EH (cell line): ENCODE measurements at regions not wholly inside any gene's neighbourhood (a gene's known extent, or its start where the extent isn't known, plus 50 kb on each side); places are given as distances from the start of the nearest gene placed in this dataset.
A peak's percentile ranks its signal among the peaks of the same experiment; 100 is the strongest.
"Not testable (repeated sequence)": the region's sequence is repeated elsewhere in the genome, so short reads cannot be mapped to it uniquely, and the experiment has no call there.

Experiments
- DNase-seq: peaks from one replicate; pipeline ENCODE4 v3.0.0-alpha.2; 2015; ENCODE audit warnings: low read depth

DNA sequence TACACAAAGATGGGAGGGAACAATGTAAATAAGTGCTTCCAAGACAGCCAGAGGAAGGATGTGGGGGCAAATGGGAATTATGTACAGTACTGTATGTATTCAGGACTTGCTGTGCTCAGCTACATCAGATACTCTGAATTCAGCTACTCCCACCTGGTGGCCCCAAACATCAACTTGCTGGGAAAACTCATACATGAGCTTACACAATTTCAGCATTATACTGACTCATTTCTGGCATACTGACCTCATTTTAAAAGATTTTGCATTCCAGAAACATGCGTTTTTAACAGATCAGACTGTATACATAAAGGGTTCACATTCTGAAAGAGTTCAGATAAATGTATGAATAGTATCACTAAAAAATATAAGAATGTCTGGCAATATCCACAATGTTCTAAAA is 59.7 kb downstream of the GPX5 start:
- DNase-seq, result peak; percentile 27

DNA sequence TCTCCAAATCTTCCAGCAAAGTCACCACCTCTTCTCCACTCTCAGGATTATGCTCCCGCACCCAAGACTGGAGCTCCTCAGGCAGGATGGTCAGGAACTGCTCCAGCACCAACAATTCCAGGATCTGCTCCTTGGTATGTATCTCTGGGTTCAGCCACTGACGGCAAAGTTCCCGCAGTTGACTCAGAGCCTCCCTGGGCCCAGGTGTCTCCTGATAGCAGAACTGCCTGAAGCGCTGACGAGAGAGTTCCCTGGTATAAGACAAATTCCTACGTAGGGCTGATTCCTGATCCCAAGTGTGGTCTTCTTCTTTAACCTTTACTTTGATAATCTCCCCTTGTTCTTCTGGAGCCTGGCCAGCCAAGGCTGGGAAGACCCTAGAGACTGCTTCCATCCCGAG is 60.6 kb downstream of the GPX5 start:
- DNase-seq, result no peak

DNA sequence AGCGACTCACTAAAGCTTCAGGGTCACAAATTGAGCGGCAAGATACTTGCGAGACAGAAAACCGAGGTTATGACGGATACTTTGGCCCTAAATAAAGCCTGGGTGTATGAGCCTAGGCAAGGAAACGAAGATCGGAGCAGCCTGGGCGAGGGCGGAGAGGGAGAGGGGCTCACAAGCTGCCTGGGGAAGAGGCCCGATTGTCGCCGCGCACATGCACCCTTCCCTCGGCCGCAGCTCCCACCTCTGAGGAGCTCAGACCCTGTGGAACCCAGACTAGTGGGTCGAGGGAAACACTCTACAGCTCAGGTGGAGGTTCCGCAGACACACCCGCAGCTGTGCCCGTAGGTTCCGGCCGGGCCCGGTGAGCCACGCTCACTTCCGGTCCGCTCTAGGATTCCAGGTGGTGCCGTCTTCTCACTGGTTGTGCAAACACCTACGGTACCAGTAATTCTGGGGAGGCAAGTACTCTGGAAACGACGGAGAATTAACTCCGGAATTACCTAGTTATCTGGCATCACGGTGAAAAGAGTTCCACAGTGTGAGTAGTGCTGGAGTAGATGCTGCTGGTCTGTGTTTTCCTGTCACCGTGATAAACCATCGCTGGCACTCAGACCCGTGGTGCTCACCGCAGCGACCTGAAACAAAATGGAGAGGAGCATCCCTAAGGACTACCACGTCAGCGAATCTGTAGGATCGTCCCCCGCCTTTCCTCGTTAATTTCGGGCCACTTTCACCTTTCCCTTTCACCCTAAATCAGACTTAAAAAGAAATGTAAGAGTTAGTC is 61.5 kb downstream of the GPX5 start:
- peak; percentile 16 for DNase-seq

DNA sequence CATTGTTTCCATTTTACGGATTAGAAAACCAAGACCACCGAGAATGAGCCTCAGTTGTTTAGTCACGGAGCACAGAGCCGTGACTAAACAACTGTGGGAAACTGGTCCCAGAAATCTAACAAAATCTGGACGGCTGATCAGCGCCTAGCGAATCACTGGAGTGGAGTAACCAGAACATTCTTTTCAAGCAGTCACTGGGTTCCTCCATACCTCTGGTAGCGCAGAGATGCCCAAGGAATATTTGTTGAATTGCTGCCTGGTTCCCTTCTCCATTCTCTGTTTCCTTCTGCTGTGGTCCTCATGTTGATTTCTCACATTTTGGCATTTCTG is 62.0 kb downstream of the GPX5 start:
- peak; percentile 20 for DNase-seq

DNA sequence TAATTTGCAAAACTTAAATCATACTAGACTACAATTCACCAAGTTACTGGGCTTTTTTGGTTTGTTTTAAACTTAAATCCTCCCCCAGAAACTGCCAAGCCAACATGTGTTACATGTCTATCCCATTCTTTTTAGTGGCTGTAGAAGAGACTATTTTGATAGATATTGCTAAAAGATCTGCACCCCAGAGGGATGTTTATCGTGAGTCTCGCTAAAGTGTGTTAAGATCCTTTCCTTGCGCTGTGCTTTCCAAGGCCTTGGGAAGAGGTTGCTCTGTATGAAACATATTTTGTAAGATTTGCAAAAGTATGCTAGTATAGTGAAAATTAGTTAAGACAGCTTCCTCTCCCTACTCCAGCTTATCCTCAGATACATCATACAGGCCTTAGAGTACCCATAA is 63.0 kb downstream of the GPX5 start:
- DNase-seq, result no peak

DNA sequence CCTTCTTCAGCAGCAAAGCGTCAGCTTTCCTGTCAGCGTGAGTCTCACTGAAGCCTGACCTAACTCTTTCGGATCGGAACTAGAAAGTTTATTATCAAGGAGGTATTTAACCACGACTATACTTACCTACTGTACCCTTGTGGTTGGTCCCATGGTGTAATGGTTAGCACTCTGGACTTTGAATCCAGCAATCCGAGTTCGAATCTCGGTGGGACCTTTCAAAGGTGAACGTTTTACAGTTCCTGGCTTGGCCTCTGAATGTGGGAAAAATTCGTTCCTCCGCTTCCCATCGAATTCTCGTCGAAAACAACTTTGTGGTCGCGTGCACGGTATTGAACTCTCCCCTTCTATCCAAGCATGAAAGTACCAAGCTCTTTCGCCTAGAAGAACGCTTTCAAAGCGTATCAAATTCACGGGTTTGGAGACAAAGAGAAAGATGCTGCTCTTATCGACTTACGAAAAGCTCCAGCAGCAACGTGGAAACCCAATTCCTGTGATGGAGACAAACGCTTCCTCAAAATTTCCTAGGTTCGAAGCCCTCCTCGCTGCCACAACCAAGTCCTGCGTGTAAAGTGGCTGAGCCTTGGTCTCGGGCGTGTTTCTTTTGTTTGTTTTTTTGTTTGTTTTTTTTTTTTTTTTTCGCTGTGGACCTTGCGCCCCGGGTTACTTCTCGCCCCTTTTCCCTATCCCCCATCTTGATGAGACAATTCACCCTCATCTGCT is 63.7 kb downstream of the GPX5 start:
- DNase-seq, result peak; percentile 87

DNA sequence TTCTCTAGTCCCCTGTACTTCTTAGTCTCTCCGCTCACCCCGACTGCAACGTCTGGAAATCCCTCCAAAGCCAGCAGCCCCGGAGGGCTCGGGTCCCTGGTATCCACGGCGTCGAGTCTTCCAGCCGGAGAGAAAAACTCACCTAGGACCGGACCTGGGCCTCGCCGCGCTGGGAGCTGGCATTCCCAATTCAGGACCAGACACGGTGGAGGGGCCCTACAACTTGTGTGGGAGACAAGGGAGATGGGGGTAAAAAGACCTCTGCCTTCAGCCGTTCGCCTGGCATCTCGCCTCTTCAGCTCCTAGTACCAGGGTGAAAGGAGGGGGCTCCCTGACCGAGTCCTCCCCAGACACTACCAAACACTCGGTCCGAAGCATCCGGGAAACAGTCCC is 64.3 kb downstream of the GPX5 start:
- DNase-seq, result peak; percentile 1

DNA sequence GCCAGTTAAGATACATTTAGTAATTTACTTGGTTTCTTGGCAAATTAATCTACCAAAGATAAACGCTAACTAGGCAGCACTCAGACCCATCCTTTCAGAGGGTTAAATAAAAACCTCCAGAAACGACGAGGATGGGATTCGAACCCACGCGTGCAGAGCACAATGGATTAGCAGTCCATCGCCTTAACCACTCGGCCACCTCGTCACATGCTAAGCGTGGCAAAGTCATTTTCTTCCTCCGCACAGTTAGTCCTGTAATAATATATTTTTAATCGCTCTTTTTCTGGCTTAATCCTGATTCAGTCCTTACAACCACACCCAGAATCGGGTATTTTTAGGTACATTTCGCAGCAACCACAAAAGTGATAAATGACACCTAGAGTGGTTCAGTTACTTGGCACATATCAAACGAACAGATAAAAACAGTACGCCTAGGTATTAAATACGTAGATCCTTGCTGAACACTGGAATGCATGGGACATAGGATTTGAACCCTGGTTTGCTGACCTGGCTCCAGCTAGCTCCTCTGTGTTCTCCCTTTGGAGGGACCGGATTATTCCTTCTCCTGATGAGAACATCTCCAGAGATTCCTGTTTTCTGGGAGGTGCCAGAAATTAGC is 71.6 kb downstream of the GPX5 start:
- DNase-seq, result peak; percentile 56

DNA sequence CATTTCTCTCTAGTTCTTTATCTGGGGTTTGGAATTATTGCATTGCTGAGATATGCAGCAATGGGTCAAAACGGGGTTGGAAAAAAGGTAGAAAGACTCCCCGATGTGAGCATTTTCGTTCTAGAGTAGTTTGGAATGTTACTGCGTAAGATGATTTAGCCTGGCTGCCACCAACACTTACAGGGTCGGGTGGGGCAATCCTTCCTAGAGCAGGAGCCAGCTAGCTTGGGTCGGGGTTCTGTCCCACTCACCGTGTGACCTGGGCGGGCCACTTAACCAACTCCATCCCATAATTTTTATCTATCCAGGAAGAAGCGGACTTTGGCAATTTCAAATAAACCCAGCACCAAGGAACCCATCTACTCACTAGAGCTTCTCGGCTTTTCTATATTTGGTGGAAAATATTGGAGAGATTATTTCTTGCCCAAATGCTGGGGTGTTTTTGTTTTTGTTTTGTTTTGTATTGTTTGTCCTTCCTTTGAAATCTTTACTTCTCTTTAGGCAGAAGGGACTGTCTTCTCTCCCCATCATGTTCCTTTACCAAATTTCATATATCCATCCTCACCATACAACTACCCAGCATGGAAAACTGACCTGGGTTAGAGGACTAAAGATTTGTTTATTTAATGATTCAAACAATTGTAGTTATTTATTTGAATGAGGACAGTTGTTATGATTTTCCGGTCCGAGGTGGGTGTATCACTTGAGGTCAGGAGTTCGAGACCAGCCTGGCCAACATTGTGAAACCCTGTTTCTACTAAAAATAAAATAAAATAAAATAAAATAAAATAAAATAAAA is 72.4 kb downstream of the GPX5 start:
- no peak for DNase-seq

DNA sequence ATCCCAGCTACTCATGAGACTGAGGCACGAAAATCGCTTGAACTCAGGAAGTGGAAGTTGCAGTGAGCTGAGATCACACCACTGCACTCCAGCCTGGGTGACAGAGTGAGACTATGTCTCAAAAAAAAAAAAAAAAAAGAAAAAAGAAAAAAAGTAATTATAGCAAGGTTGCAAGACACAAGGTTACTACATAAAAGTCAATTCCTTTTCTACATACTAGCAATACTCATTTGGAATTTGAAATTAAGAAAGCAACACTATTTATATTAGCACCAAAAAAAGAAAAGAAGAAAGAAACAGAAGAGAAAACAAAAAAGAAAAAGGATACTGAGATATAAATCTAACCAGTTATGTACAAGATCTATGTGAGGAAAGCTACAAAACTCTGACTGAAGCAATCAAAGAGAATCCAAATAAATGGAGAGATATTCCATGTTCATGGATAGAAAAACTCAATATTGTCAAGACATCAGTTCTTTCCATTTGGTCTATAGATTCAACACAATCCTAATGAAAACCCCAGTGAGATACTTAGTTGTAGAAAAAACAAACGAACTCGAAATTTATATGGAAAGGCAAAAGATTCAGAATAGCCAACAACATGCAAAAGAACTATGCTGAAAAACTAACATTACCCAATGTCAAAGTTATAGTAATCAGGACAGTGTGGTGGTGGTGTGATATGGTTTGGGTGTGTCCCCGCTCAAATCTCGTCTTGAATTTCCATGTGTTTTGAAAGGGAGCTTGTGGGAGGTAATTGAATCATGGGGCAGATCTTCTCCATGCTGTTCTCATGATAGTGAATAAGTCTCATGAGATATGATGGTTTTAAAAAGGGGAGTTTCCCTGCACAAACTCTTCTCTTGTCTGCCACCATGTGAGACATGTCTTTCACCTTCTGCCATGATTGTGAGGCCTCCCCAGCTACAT is 73.3 kb downstream of the GPX5 start:
- DNase-seq, result no peak

DNA sequence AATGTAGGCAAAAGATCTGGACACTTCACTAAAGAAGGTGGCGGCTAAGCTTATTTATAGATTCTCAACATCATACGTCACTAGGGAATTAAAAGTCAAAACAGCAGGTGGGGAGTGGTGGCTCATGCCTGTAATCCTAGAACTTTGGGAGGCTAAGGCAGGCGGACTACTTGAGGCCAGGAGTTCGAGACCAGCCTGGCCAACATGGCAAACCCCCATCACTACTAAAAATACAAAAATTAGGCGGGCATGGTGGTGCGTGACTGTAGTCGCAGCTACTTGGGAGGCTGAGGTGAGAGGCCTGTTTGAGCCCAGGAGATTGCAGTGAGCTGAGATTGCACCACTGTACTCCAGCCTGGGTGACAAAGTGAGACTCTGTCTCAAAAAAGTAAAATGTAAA is 74.6 kb downstream of the GPX5 start:
- no peak for DNase-seq

DNA sequence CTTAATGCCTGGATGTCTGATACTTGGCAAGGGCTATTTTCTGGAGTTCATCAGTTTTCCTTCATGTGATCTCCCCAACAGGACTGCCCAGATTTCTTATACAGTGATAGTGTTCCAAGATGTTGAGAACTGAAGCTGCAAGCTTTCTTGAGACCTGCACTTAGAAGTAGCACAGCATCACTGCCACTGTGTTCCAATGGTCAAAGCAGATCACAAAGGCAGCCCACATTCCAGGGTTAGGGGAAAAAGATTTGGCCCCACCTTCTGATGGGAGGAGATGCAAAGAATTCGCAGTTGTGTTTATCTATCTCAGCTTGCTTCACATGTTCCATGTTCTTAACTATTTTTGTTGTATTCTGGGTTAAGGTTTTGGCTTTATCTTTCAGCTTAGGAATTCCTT is 78.2 kb downstream of the GPX5 start:
- DNase-seq, result no peak

DNA sequence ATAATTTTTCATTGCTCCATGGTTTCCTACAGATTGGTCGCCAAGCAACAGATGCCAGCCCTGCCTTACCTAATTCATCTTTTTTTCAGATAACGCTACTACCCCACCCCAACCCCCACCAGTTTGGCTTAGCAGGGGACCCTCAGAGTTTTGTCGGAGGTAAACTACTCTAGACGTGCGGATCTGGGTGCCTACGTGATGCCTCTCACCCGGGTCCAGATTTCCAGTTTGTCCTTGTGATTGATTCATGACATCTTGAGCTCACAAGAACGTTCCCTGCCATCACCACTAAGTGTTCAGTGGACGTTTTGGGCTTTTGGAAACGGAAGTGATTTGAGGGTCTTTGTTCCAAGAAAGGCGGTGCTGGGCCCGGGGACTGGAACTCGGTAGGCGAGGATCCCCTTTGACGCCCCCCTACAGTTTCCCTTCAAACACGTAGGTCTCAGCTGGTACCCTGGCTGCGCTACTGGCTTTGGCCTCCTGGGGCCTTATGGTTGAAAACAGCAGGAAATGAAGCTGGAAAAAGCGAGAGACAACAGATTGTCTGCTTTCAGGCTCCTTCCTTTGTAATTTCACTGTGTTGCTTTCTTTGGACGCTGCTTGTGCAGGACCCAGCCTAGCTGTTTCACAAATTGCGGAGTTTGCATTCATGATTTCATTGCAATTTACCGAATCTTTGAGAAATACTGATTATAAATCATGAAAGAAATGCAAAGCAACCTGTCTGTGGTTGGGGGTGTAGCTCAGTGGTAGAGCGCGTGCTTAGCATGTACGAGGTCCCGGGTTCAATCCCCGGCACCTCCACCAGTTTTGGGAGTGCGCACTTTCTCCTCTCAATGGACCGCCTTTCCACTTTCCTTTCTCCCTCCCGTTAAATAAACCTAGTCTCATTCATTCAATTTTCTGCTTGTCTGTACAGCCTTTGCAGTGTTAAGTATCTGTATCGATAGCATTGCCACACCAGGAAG is 81.0 kb downstream of the GPX5 start:
- DNase-seq, result peak; percentile 66

DNA sequence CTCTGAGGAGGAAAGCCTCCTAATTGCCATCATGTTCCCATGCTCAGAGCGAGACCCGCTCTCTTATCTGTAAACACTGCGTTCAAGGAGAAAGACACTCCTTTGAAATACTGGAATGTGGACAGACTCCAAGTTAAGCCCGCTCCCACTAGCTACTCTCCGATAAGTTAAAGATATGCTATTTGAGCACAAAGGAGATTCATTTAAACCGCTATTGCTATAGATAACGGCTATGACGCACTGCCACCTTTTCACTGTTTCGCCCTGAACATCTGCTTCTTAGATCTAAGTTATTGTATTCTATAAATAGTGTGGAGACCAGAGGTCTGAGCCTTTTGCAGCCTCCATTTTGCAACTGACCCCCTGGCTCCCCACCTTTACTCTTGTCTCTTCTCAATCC is 82.3 kb downstream of the GPX5 start:
- DNase-seq, result no peak

DNA sequence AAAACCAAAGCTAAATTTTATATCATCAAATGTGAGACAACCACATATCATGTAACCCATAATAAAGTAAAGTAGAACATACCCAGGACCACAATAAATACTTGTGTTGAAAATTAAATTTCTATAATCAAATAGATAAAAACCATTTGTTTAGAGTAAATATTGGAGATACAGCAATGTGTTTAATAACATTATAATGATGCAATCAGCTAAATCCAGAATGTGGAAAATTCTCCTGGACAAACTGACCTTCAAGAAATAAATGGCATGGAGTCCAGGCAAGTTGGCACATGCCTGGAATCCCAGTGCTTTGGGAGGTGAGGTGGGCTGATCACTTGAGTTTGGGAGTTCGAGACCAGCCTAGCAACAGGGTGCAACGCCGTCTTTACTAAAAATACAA is 84.0 kb downstream of the GPX5 start:
- no peak for DNase-seq

DNA sequence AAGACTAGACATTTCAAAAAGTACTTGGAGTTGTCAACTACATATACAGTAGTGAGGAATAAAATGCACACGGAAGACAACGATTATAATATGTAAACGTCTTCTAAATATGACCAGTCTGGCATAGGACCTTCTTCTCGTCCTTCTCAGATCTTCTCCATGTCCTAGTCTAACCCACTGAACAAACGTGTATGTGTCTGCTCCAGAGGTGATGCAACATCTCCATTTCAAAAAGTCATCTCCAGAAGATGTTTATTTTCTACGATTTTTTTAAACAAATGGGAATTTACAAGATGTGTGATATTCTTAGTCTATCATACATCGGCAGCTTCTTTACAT is 89.9 kb downstream of the GPX5 start:
- DNase-seq, result no peak

DNA sequence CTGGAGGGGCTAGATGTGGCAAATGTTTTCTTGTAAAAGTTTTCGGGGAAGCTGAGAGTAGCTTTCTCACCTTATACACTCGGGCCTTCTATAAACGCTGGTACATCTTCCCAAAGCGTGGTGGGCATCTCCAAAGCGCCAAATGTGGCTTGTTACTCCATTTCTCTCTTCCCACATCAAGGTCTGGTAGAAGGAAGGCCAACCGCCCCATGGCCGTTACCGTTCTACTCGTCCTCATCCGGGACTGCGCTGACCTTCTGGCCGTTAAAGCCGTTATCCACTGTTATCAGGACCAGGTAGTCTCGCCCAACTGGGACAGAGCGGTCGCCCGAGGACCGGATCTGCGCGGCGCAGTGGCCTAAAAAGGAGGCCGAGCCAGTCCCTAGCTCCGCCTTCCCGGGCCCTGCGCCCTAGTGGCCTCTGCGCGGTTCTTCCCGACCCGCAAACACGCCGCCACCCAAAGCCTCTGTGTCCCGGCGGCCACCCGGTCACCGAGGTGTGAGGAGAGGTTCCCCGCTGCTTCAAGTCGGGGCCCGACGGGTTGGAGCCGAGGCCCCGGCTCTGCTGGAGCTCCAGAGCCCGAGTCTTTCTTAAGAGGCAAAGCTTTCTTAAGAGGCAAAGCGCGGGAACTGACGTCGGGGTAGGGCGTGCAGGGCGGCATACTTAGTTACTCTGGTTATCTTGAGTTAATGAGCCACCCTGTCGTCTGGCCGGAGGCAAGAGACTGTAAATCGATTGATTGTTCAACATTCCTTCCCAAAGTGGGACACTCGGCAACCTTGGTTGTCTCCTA is 90.5 kb downstream of the GPX5 start:
- DNase-seq, result no peak

DNA sequence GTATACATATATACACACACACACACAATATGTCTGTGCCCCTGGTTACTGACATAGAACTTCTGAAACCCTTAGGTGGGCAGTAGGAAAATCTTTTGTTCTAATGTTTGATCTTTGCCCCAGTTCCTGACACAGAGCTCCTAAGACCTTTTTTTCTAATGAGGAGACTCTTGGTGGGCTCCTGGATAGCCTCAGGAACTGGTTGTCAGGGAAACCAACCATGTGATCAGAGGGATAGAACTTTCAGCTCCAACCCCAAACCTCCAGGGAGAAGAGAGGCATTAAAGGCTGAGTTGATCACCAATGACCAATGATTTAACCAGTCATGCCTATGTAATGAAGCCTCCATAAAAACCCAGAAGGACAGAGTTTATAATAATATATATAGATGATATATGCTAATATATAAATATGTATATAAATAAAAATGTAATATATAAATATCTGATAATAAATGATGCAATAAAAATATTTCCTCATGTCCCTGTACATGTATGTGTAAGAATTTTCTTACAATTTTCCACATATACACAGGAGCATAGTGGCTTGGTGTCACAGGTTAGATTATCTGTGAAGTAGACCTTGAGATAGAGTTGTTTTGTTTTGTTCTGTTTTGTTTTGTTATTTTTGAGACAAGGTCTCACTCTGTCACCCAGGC is 93.3 kb downstream of the GPX5 start:
- DNase-seq, result no peak

DNA sequence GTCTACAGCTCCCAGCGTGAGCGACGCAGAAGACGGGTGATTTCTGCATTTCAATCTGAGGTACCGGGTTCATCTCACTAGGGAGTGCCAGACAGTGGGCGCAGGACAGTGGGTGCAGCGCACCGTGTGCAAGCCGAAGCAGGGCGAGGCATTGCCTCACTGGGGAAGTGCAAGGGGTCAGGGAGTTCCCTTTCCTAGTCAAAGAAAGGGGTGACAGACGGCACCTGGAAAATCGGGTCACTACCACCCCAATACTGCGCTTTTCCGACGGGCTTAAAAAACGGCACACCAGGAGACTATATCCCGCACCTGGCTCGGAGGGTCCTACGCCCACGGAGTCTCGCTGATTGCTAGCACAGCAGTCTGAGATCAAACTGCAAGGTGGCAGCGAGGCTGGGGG is 95.6 kb downstream of the GPX5 start:
- DNase-seq, result not testable (repeated sequence)
